Mesendoderm (in vitro differentiated cells): ENCODE measurements at regions not wholly inside any gene's neighbourhood (a gene's known extent, or its start where the extent isn't known, plus 50 kb on each side); places are given as distances from the start of the nearest gene placed in this dataset.
A peak's percentile ranks its signal among the peaks of the same experiment; 100 is the strongest.

Experiments used
- DNase-seq: peaks from one replicate; pipeline ENCODE4 v3.0.0; 2013
- H2AK5ac ChIP-seq: 2 replicates; pipeline ENCODE4 v1.6.1; 2013; ENCODE audit warnings: low read length, inconsistent platforms
- H2BK120ac ChIP-seq: 2 replicates; pipeline ENCODE4 v1.6.1; 2013; ENCODE audit warnings: low read depth, mild to moderate bottlenecking, low read length, moderate library complexity, mixed read lengths
- H2BK15ac ChIP-seq: replicated peaks from 2 replicates; pipeline ENCODE4 v1.6.1; 2013; ENCODE audit warnings: low read depth, mild to moderate bottlenecking, moderate library complexity
- H2BK5ac ChIP-seq: 2 replicates; pipeline ENCODE4 v1.6.1; 2013; ENCODE audit warnings: low read length, inconsistent platforms
- H3K18ac ChIP-seq: 2 replicates; pipeline ENCODE4 v1.6.1; 2013; ENCODE audit warnings: mild to moderate bottlenecking, low read length, mixed read lengths
- H3K23ac ChIP-seq: one replicate; pipeline ENCODE4 v1.6.1; 2013; ENCODE audit warnings: low read length
- H3K27ac ChIP-seq: 2 replicates; pipeline ENCODE4 v1.5.1; 2013; ENCODE audit warnings: low read depth, mild to moderate bottlenecking, inconsistent platforms, low read length, moderate library complexity
- H3K27me3 ChIP-seq: 2 replicates; pipeline ENCODE4 v1.6.1; 2013; ENCODE audit warnings: low read length, control low read depth, mild to moderate bottlenecking, inconsistent platforms; ENCODE audit not compliant: insufficient read depth, poor library complexity
- H3K36me3 ChIP-seq: 2 replicates; pipeline ENCODE4 v1.6.1; 2013; ENCODE audit warnings: low read length, inconsistent platforms; ENCODE audit not compliant: control insufficient read depth, insufficient read depth
- H3K4ac ChIP-seq: one replicate; pipeline ENCODE4 v1.6.1; 2013; ENCODE audit warnings: low read depth, mild to moderate bottlenecking, low read length, moderate library complexity
- H3K4me1 ChIP-seq: 2 replicates; pipeline ENCODE4 v1.6.1; 2013; ENCODE audit warnings: low read depth, low read length, inconsistent platforms; ENCODE audit not compliant: control insufficient read depth
- H3K4me2 ChIP-seq: 2 replicates; pipeline ENCODE4 v1.6.1; 2013; ENCODE audit warnings: low read length
- H3K4me3 ChIP-seq: 2 replicates; pipeline ENCODE4 v1.5.1; 2013; ENCODE audit warnings: mild to moderate bottlenecking, low read length
- H3K56ac ChIP-seq: one replicate; pipeline ENCODE4 v1.6.1; 2013; ENCODE audit warnings: low read length
- H3K79me1 ChIP-seq: 2 replicates; pipeline ENCODE4 v1.6.1; 2013; ENCODE audit warnings: low read length, inconsistent platforms
- H3K79me2 ChIP-seq: 2 replicates; pipeline ENCODE4 v1.6.1; 2013; ENCODE audit warnings: mild to moderate bottlenecking, low read length; ENCODE audit not compliant: control insufficient read depth, insufficient read depth
- H3K9ac ChIP-seq: 2 replicates; pipeline ENCODE4 v1.6.1; 2013; ENCODE audit warnings: low read length, inconsistent platforms
- H4K5ac ChIP-seq: one replicate; pipeline ENCODE4 v1.6.1; 2013; ENCODE audit warnings: low read length
- H4K8ac ChIP-seq: one replicate; pipeline ENCODE4 v1.6.1; 2013; ENCODE audit warnings: low read depth, mild to moderate bottlenecking, control low read depth, low read length, moderate library complexity
- WGBS: extraction: QIAGEN DNeasy Blood & Tissue Kit; methylation state at CpG from one replicate; pipeline ENCODE4 v1.1.7; 2013; ENCODE audit warnings: low lambda C conversion rate, missing lambda C conversion rate; ENCODE audit not compliant: insufficient coverage; ENCODE audit errors: extremely low coverage; 5-methylcytosine and 5-hydroxymethylcytosine counted together

- Histone ChIP-seq H3K18ac (no peak overlapping the region), H3K27ac (no peak overlapping the region), H3K4me2 (no peak overlapping the region), H4K8ac (no peak overlapping the region), H3K4ac (no peak overlapping the region), H3K79me2 (no peaks in the 10 kb centered on the region), H2BK15ac (no peak overlapping the region), H3K9ac (no peak overlapping the region), H2BK5ac (no peak overlapping the region), H3K56ac (no peak overlapping the region), H4K5ac (no peak overlapping the region), H3K4me3 (no peak overlapping the region), H3K27me3 (no peaks in the 10 kb centered on the region), H2BK120ac (no peak overlapping the region), H3K4me1 (peaks cover 4% of the 10 kb centered on the region), H3K23ac (no peak overlapping the region), H3K79me1 (no peaks in the 10 kb centered on the region), H3K36me3 (no peaks in the 10 kb centered on the region), H2AK5ac (no peak overlapping the region)
- DNase-seq, result peak; percentile 6
- WGBS, result no CpG with 5 or more reads among the region's 1 CpG
Observed at GRCh38 chr3:81439108-81439507, 322.3 kb downstream of the GBE1 start.

DNA sequence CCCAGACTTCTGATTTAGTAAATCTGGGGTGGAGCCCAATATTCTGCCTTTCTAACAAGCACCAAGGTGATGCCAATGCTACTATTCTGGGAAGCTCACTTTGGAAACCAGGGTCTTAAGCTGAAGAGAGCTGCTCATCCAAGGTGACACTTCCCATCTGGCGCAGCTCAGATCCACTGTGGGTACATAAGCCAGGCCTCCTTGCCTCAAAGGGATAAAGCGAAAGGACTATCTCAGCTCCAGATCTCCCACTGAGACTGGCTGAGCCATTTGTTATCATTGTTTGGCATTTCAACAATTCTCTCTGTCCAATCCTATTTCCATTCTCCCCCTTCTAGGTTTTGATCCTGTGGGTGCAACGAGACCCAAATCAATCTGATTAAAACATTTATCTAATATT, 323.8 kb downstream of the GBE1 start:
- no peak overlapping the region for H3K4me3 ChIP-seq
- H3K36me3 ChIP-seq, result no peaks in the 10 kb centered on the region
- H2BK5ac ChIP-seq, result no peak overlapping the region
- no peak overlapping the region for H3K4me2 ChIP-seq
- no peaks in the 10 kb centered on the region for H3K27me3 ChIP-seq
- no peak overlapping the region for H4K8ac ChIP-seq
- H3K79me2 ChIP-seq, result no peaks in the 10 kb centered on the region
- peaks cover 4% of the 10 kb centered on the region for H3K4me1 ChIP-seq
- H2AK5ac ChIP-seq, result no peak overlapping the region
- DNase-seq, result peak; percentile 67
- H3K18ac ChIP-seq, result no peak overlapping the region
- no peak overlapping the region for H3K9ac ChIP-seq
- WGBS, result no CpG with 5 or more reads among the region's 3 CpGs
- H3K27ac ChIP-seq, result no peak overlapping the region
- H3K79me1 ChIP-seq, result no peaks in the 10 kb centered on the region
- no peak overlapping the region for H4K5ac ChIP-seq
- no peak overlapping the region for H3K56ac ChIP-seq
- no peak overlapping the region for H3K23ac ChIP-seq
- H2BK15ac ChIP-seq, result no peak overlapping the region
- H3K4ac ChIP-seq, result no peak overlapping the region
- H2BK120ac ChIP-seq, result no peak overlapping the region

DNA sequence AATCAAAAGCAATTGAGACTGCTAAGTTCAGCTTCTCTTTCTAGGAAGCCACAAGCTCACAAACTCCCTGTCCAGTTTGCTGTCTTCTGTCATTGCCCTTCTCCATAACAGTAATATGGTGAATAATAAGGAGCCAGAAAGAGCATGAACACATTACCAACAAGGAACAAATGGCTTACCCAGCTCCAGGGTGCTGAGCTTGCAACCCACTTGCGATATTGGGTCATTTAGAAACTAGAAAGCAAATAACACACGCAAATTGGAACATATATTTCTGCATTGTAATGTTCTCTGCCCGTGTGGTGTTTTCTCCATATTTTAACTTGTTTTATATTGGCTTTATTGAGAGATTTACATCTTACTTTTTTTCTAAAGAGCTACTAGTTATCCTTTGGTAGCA, 325.3 kb downstream of the GBE1 start:
- WGBS, result no CpG with 5 or more reads among the region's 3 CpGs
- no peak overlapping the region for H4K5ac ChIP-seq
- H2AK5ac ChIP-seq, result no peak overlapping the region
- no peak overlapping the region for H3K27ac ChIP-seq
- no peaks in the 10 kb centered on the region for H3K79me1 ChIP-seq
- H3K4ac ChIP-seq, result no peak overlapping the region
- no peak overlapping the region for H3K23ac ChIP-seq
- DNase-seq, result no peak
- H3K56ac ChIP-seq, result no peak overlapping the region
- H4K8ac ChIP-seq, result no peak overlapping the region
- no peak overlapping the region for H3K9ac ChIP-seq
- H3K36me3 ChIP-seq, result no peaks in the 10 kb centered on the region
- no peak overlapping the region for H2BK15ac ChIP-seq
- H3K4me1 ChIP-seq, result peaks cover 4% of the 10 kb centered on the region
- no peaks in the 10 kb centered on the region for H3K79me2 ChIP-seq
- no peak overlapping the region for H2BK5ac ChIP-seq
- no peak overlapping the region for H3K4me2 ChIP-seq
- H3K18ac ChIP-seq, result no peak overlapping the region
- no peak overlapping the region for H2BK120ac ChIP-seq
- H3K4me3 ChIP-seq, result no peak overlapping the region
- H3K27me3 ChIP-seq, result no peaks in the 10 kb centered on the region

- Histone ChIP-seq H3K79me1 (no peaks in the 10 kb centered on the region), H3K4me3 (no peak overlapping the region), H3K23ac (no peak overlapping the region), H2BK5ac (no peak overlapping the region), H3K4me1 (peaks cover 4% of the 10 kb centered on the region), H3K18ac (no peak overlapping the region), H3K4me2 (no peak overlapping the region), H3K79me2 (no peaks in the 10 kb centered on the region), H3K36me3 (no peaks in the 10 kb centered on the region), H3K56ac (no peak overlapping the region), H3K27ac (no peak overlapping the region), H4K5ac (no peak overlapping the region), H3K27me3 (no peaks in the 10 kb centered on the region), H3K9ac (no peak overlapping the region), H2AK5ac (no peak overlapping the region), H2BK120ac (no peak overlapping the region), H3K4ac (no peak overlapping the region), H4K8ac (no peak overlapping the region), H2BK15ac (no peak overlapping the region)
- WGBS, result no CpG with 5 or more reads among the region's 1 CpG
- no peak for DNase-seq
Observed at GRCh38 chr3:81435050-81435449, 326.4 kb downstream of the GBE1 start.

GRCh38 chr3:81434161-81434560, 327.3 kb downstream of the GBE1 start:
- Histone ChIP-seq H3K79me2 (no peaks in the 10 kb centered on the region), H3K4me1 (peaks cover 4% of the 10 kb centered on the region), H4K5ac (no peak overlapping the region), H3K4me2 (no peak overlapping the region), H3K36me3 (no peaks in the 10 kb centered on the region), H3K23ac (no peak overlapping the region), H3K56ac (no peak overlapping the region), H3K27ac (no peak overlapping the region), H4K8ac (no peak overlapping the region), H3K79me1 (no peaks in the 10 kb centered on the region), H3K18ac (no peak overlapping the region), H2BK15ac (no peak overlapping the region), H3K4ac (no peak overlapping the region), H3K27me3 (no peaks in the 10 kb centered on the region), H3K9ac (no peak overlapping the region), H2BK5ac (no peak overlapping the region), H2AK5ac (no peak overlapping the region), H2BK120ac (no peak overlapping the region), H3K4me3 (no peak overlapping the region)
- no peak for DNase-seq
- WGBS, result no CpG with 5 or more reads among the region's 3 CpGs

DNA sequence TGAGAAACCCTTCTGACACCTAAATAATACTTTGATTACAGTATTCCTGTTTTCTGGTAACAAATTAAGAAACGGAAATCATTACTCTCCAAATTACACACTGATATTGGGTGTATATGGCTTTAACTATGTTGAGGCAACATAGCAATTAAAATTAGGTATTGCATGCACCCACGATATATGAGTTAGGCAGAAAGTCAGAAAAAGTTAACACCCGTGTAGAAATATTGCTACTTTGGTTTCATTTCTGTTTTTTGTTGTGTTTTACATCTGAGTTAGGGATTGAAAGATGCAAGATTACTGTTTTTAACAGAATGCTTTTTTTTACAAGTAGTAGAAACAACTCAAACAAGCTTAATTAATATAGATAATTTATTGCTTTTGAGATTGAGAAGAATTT, 327.8 kb downstream of the GBE1 start:
- no peak overlapping the region for H2BK120ac ChIP-seq
- no peak overlapping the region for H3K18ac ChIP-seq
- H4K8ac ChIP-seq, result no peak overlapping the region
- H3K4me2 ChIP-seq, result no peak overlapping the region
- peaks cover 4% of the 10 kb centered on the region for H3K4me1 ChIP-seq
- no peak overlapping the region for H3K4ac ChIP-seq
- H2BK5ac ChIP-seq, result no peak overlapping the region
- H3K79me2 ChIP-seq, result no peaks in the 10 kb centered on the region
- no peak overlapping the region for H2AK5ac ChIP-seq
- H3K27ac ChIP-seq, result no peak overlapping the region
- H3K27me3 ChIP-seq, result no peaks in the 10 kb centered on the region
- no peak for DNase-seq
- H3K36me3 ChIP-seq, result no peaks in the 10 kb centered on the region
- no peak overlapping the region for H4K5ac ChIP-seq
- no peak overlapping the region for H2BK15ac ChIP-seq
- no peak overlapping the region for H3K4me3 ChIP-seq
- H3K9ac ChIP-seq, result no peak overlapping the region
- WGBS, result no CpG with 5 or more reads among the region's 3 CpGs
- H3K23ac ChIP-seq, result no peak overlapping the region
- no peak overlapping the region for H3K56ac ChIP-seq
- no peaks in the 10 kb centered on the region for H3K79me1 ChIP-seq
